HG03521 (cell line): ENCODE measurements at regions not wholly inside any gene's neighbourhood (a gene's known extent, or its start where the extent isn't known, plus 50 kb on each side); places are given as distances from the start of the nearest gene placed in this dataset.
"Not testable (repeated sequence)": the region's sequence is repeated elsewhere in the genome, so short reads cannot be mapped to it uniquely, and the experiment has no call there.

Experiments used
- ATAC-seq: cut with Tn5 transposase; IDR thresholded peaks from one replicate; pipeline ENCODE4 v1.9.1; 2021; ENCODE audit warnings: mild to moderate bottlenecking, moderate library complexity; ENCODE audit not compliant: unreplicated experiment

DNA sequence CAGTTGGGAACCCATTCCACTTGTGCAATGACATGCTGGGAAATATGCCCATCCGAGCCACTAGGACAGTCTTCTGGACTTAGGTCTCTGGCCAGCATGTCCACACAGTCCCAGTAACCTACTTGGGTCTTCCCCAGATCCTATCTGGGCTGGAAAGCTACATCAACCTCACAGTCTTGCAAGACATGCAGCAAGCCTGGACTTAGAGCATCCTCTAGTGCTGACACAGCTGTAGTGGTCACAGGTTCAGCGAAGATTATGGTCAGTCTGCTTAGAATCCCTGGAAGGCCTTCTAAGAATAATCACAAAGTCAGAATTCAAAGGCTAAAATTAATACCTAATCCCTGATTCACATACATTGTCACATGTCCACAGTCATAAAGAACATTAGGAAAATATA lies 842.7 kb downstream of the STPG2 start:
- ATAC-seq: no peak

GRCh38 chr4:97305351-97305750 lies 837.9 kb downstream of the STPG2 start:
- ATAC-seq: no peak

DNA sequence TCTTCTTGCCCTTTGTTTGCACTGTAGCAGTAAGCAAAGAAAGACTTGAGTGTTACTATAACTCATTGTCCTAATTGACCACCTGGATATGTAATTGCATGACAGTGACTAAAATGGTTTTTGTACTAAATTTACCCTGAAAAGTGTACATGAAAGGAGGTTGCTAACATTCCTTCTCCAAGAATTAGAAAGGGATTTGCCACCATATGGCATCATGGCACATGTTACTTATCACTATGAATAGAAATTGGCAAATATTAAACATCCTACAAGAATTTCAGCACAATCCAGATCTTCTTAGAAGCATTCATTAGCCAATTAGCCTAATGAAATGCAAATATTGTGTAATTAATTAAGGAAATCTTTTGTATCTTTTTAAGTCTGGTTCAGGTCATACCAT lies 834.2 kb downstream of the STPG2 start:
- ATAC-seq: no peak

- no peak for ATAC-seq
Observed at GRCh38 chr4:97317201-97317600, 826.1 kb downstream of the STPG2 start.

DNA sequence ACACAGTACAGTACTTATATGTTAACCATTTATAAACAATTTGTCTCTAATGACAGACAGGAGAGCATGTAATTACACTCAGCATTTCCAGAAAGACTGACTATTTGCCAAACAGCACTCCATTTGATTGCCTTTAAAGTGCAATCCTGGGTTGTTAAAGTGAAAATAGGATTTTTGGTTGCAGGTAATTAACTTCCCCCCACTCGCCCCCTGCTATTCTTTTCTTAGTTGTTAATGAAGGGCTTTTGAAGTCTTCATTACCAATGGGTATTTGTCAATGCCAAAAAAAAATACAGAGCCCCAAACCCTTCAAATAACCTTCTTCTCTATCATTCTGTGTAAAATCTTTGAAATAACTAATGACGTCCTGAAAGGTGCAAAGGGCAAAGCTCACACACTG lies 825.6 kb downstream of the STPG2 start:
- ATAC-seq: no peak

GRCh38 chr4:97325751-97326150 lies 817.5 kb downstream of the STPG2 start:
- not testable (repeated sequence) for ATAC-seq

DNA sequence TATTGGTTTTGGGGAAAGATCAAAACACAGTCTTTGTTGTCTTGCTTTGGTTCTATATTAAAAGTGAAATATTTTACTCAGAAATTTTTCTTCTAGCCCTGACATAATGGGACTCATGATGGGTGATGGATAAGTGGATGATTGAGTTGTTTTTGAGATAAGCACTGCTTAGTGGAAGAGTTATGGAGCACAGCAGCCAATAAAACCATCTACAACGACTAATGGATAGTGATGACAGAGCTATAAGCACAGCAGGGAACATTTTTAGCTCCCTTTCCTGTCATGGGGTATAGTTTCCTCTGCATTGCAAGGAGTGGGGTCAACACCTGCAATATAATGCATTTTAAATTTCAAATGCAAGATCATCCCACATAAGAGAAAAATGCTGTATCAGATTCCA lies 812.4 kb downstream of the STPG2 start:
- ATAC-seq: no peak

DNA sequence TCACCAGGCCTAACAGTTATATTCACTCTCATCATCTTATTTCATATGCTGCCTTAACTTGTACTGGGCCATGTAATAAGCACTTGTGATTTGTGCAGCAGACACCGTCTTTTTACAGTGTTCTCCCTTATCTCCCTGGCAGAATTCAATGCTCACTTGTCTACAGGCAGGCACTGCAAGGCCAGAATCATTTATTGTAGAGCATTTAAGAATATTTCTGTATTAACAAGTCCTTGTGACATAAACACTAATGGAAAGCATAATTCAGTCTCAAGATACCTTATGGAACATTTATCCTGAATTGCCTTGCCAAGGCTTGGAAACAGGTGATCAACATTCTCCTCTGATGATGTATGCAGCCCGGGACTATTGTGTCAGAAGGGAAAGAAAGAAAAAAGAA lies 808.9 kb downstream of the STPG2 start:
- ATAC-seq: no peak

DNA sequence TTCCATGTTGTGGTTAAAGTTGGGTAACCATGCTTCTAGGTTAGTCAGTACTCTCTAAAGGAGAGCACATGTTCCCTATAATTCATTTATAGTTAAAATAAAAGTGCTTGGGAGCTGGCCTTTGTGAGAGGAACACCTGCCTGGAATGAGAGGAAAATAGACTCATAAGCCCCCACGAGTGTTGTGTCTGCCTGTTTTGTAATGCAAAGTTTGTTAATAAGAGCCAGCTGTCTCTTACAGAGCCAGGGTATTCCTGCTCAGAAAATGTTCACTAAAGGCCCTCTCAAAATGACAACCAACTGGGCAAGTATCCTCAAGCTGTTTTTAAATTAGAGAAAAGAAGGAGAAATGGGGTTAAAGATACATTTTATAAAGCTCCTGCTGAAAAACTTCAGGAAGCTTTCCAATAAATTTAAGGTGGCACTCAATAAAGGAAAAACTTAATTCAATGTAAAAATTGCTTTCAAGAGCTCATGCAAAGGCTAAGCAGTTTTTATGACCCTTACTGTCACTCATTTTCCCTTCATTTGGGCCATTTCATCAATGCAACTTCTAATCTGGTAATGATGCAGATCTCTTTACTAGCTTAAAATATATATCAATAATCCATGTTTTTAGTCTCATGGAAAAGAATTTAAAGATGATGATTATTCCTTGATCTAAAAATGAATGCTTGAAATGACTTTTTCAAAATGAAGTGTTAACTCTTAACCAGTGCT lies 793.6 kb downstream of the STPG2 start:
- no peak for ATAC-seq

GRCh38 chr4:97353876-97354275 lies 789.4 kb downstream of the STPG2 start:
- no peak for ATAC-seq

GRCh38 chr4:97359826-97360225 lies 783.5 kb downstream of the STPG2 start:
- no peak for ATAC-seq

GRCh38 chr4:97360733-97361132 lies 782.5 kb downstream of the STPG2 start:
- ATAC-seq: no peak

- ATAC-seq: no peak
Observed at GRCh38 chr4:97367878-97368277, 775.4 kb downstream of the STPG2 start.

- no peak for ATAC-seq
Observed at GRCh38 chr4:97370568-97370967, 772.7 kb downstream of the STPG2 start.

- no peak for ATAC-seq
Observed at GRCh38 chr4:97374526-97374925, 768.8 kb downstream of the STPG2 start.

DNA sequence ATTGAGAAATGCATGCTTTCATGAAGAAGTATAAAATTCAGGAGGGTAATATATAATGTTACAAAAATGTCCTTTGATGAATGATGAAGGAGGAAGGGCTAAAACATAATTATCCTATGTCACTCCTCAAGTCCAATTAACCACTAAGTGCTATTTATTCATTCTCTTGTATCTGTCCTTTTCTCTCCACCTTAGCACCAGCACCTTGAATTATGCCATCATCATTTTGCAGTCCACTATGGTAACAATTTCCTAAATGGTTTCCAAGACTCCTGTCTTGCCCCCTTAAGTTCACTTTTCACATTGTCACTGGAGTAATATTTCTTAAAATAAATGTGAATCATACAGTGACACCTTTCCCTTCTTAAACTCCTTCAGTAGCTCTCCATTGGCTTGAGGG lies 756.3 kb downstream of the STPG2 start:
- no peak for ATAC-seq

GRCh38 chr4:97394653-97395052 lies 748.6 kb downstream of the STPG2 start:
- no peak for ATAC-seq

- ATAC-seq: no peak
Observed at GRCh38 chr4:97396097-97396496, 747.2 kb downstream of the STPG2 start.

DNA sequence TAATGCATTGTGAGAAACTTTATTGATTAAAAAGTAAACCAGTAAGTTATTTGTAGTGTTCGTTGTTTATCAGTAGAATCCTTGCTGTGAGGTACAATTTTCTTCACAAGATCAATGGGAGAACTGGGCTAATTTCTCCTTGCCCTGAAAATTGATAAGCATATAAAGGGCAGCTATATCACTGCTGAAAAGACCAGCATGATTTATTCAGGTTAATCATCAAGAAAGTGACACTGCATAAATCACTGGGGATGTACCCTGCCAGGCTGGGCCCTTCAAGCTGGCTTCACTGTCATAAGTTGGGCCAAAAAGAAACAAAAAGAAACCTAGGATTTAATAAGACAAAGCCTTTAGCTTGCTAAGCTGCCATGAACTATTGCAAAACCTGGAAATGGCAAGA lies 746.7 kb downstream of the STPG2 start:
- no peak for ATAC-seq

DNA sequence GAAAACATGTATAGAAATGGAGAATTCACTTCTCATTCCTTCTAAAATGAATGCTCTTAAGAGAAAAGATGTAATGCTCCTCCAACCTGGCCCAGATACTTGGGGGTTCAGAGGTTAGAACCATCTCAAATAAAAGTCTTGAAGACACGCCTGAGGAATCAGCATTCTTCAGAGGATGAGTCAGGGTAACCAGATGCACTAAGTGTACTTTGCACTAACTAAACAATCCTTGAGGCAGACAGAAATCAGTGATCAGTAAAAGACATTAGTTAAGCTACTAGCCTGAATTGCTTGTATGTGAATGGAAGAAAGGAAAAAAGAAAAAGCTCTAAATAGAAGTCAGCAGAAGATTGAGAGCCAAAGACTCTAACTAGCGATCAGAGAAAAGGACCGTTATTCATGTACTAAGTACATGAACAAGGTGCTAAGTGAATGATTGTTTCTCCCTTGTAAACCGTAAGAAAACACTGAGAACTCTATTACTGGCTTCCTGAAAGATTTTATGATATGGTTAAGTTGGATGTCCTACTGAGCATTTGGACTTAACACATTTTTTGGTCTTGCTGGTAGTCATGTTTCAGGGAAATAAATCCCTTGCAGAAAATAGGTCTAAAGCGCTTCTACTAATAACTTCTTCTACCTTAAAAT lies 738.3 kb downstream of the STPG2 start:
- ATAC-seq: no peak

- no peak for ATAC-seq
Observed at GRCh38 chr4:97411356-97411755, 731.9 kb downstream of the STPG2 start.

DNA sequence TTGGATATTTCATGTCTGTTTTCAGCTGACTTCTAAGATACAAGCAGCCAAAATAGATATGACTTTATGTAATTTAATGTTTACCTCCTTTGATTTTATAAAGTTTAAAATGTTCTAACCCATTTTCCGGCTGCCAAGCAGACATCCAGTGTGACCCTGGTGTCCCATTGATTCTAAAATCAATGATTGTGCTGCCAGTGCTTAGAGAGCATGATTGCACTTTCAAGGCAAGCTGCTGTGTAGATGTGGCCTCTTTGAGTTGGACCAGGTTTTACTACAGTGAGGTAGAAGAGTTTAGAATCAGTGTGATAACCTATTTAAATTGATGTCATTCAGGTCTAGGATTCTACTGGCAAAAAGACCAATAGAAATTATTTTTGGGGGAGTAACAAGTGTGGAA lies 730.9 kb downstream of the STPG2 start:
- no peak for ATAC-seq

DNA sequence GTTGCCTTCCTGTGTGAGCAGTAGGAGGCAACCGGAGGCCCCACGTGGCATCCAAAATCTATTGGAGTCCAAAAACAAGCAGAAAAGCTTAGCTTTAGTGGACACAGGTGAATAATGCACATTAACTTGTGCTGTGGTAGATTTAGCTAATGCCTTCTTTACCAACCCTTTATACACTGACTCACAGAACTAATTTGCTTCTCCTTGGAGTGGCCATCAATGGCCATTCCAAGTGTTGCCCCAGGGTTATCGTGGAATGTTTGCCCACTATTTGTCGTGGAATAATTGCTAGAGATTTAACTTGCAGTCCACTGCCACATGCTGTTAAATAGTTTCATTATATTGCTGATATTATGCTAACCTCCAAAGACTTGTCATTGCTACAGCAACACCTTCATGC lies 729.1 kb downstream of the STPG2 start:
- no peak for ATAC-seq
